PC-9 (cell line): ENCODE measurements at regions not wholly inside any gene's neighbourhood (a gene's known extent, or its start where the extent isn't known, plus 50 kb on each side); places are given as distances from the start of the nearest gene placed in this dataset.

Experiments
- CTCF ChIP-seq: fragments of 200-600 bp; sonication (generic); conservative IDR thresholded peaks from 2 replicates; pipeline ENCODE4 v1.6.1; 2017; ENCODE audit warnings: mixed run types, antibody characterized with exemption, mild to moderate bottlenecking, moderate library complexity
- EZH2 ChIP-seq: fragments of 200-600 bp; sonication (generic); IDR thresholded peaks from 2 replicates; pipeline ENCODE4 v1.8.0; 2017; ENCODE audit warnings: antibody characterized with exemption, low read depth

GRCh38 chr5:105687493-105687892 is 1983.2 kb downstream of the EFNA5 start:
- no peak for TF ChIP-seq EZH2
- no peak for TF ChIP-seq CTCF
